Panc1 (cell line): ENCODE measurements at regions not wholly inside any gene's neighbourhood (a gene's known extent, or its start where the extent isn't known, plus 50 kb on each side); places are given as distances from the start of the nearest gene placed in this dataset.

ENCODE experiments used
- ATAC-seq: fragments of 200-7000 bp; cut with Tn5 transposase; 2 replicates; pipeline ENCODE4 v1.9.1; 2020; ENCODE audit warnings: mild to moderate bottlenecking, moderate library complexity
- BruUV-seq: library from RNA; stranded (reverse); fragments of 400-500 nt; replicated peaks from 2 replicates; lab custom pipeline; 2021; lab: Mats Ljungman, UMichigan
- CTCF ChIA-PET: fragments of 300-600 bp; sonication (Branson Sonifier 250); formaldehyde crosslinking; loops from one replicate; lab custom pipeline; 2022; ENCODE audit warnings: antibody characterized with exemption; lab: Charles Lee
- POLR2A ChIA-PET: fragments of 300-600 bp; sonication (Branson Sonifier 250); formaldehyde crosslinking; loops from one replicate; lab custom pipeline; 2022; ENCODE audit warnings: antibody characterized with exemption; lab: Charles Lee
- DNase-seq: peaks from one replicate; pipeline ENCODE4 v3.0.0-alpha.2; 2010; ENCODE audit warnings: low read depth, low spot score
- H3K27ac ChIP-seq: 2 replicates; pipeline ENCODE4 v1.5.1; 2011; ENCODE audit warnings: mild to moderate bottlenecking, low read length, inconsistent platforms
- H3K27me3 ChIP-seq: fragments of 200-500 bp; sonication (Bioruptor generic); 2 replicates; pipeline ENCODE4 v1.6.0; 2014; ENCODE audit warnings: low read length, inconsistent platforms; ENCODE audit not compliant: control insufficient read depth, insufficient read depth
- H3K36me3 ChIP-seq: fragments of 200-500 bp; sonication (Bioruptor generic); 2 replicates; pipeline ENCODE4 v1.5.1; 2014; ENCODE audit warnings: inconsistent platforms, mild to moderate bottlenecking, low read length, moderate library complexity; ENCODE audit not compliant: control insufficient read depth, insufficient read depth
- H3K4me1 ChIP-seq: 2 replicates; pipeline ENCODE4 v1.5.1; 2011; ENCODE audit warnings: inconsistent platforms, mild to moderate bottlenecking, low read length, moderate library complexity; ENCODE audit not compliant: control insufficient read depth, insufficient read depth
- H3K4me3 ChIP-seq, 2 experiments: 2 replicates each; pipeline ENCODE4 v1.5.1; 2011 to 2012; ENCODE audit warnings: low read depth in 2 of 2, low read length in 2 of 2, mild to moderate bottlenecking in 2 of 2, inconsistent platforms in 1 of 2, moderate library complexity in 1 of 2
- H3K9me3 ChIP-seq: fragments of 200-500 bp; sonication (Bioruptor generic); 2 replicates; pipeline ENCODE4 v1.5.1; 2014; ENCODE audit warnings: low read depth, mild to moderate bottlenecking, inconsistent platforms, low read length, moderate library complexity; ENCODE audit not compliant: control insufficient read depth, insufficient read depth
- POLR2AphosphoS5 ChIP-seq: IDR thresholded peaks from 2 replicates; pipeline ENCODE4 v1.6.1; 2012; ENCODE audit warnings: mild to moderate bottlenecking, low read depth, low read length, moderate library complexity
- SIN3A ChIP-seq: IDR thresholded peaks from 2 replicates; pipeline ENCODE4 v1.6.1; 2012; ENCODE audit warnings: low read depth, mild to moderate bottlenecking, low read length, moderate library complexity, borderline replicate concordance; ENCODE audit not compliant: insufficient read depth
- TCF7L2 ChIP-seq: IDR thresholded peaks from 2 replicates; pipeline ENCODE4 v1.6.1; 2011; ENCODE audit warnings: mild to moderate bottlenecking, low read depth, low read length, inconsistent platforms
- in situ Hi-C: cut with HindIII; loops from 2 replicates; pipeline ENCODE4 v1.10.0; 2016; ENCODE audit warnings: low sequenced_read_pairs, low pct_unique_long_range_greater_than_20kb
- intact Hi-C: fragments of 100-400 bp; cut with micrococcal nuclease; formaldehyde crosslinking; loops from one replicate; pipeline ENCODE4 v1.10.0; 2022; ENCODE audit not compliant: unreplicated experiment
- TF ChIP-seq, protein P1 (sequence below): fragments of 450-650 bp; IDR thresholded peaks from 2 replicates; pipeline ENCODE4 v1.5.1; 2017; ENCODE audit warnings: mild to moderate bottlenecking
- TF ChIP-seq, protein P2 (sequence below), 2 experiments: IDR thresholded peaks; 2 replicates each; pipeline ENCODE4 v1.6.1; 2011 to 2012; ENCODE audit warnings: low read depth in 2 of 2, control low read depth in 1 of 2, low read length in 1 of 2, mild to moderate bottlenecking in 1 of 2, moderate library complexity in 1 of 2; ENCODE audit not compliant: insufficient read depth in 1 of 2

DNA sequence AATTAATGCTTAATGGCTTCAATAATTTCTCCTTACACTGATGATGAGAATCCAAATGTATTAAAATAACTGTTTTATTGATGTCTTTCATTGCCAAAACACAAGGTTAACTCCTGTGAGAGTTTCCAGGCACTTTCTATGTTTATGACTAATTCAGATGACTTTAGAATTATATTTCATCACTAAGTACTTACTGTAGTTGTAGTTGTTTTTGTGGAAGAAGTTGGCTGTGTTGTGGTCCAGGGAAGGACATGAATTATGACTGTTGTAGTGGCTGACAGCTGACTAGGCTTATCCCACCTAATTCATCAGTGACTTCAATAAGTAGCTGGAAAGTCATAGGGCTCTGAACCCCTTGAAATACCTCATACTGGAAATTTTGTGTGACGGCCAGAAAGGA is 254.8 kb downstream of the HGF start:
- Histone ChIP-seq H3K36me3 (no peaks in the 10 kb centered on the region), H3K4me1 (no peaks in the 10 kb centered on the region), H3K9me3 (no peaks in the 10 kb centered on the region), H3K4me3 (no peak overlapping the region), H3K27ac (no peak overlapping the region), H3K27me3 (no peaks in the 10 kb centered on the region)
- no TSS peak for BruUV-seq
- in situ Hi-C loops (no loop called here), intact Hi-C loops (no loop called here)
- DNase-seq (no peak), ATAC-seq (no peak)
- CTCF ChIA-PET = no interaction called here
- TF ChIP-seq TCF7L2 (no peak), SIN3A (no peak), POLR2AphosphoS5 (no peak)
- TF ChIP-seq, protein P1, sequence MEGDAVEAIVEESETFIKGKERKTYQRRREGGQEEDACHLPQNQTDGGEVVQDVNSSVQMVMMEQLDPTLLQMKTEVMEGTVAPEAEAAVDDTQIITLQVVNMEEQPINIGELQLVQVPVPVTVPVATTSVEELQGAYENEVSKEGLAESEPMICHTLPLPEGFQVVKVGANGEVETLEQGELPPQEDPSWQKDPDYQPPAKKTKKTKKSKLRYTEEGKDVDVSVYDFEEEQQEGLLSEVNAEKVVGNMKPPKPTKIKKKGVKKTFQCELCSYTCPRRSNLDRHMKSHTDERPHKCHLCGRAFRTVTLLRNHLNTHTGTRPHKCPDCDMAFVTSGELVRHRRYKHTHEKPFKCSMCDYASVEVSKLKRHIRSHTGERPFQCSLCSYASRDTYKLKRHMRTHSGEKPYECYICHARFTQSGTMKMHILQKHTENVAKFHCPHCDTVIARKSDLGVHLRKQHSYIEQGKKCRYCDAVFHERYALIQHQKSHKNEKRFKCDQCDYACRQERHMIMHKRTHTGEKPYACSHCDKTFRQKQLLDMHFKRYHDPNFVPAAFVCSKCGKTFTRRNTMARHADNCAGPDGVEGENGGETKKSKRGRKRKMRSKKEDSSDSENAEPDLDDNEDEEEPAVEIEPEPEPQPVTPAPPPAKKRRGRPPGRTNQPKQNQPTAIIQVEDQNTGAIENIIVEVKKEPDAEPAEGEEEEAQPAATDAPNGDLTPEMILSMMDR = no peak
- TF ChIP-seq, protein P2, sequence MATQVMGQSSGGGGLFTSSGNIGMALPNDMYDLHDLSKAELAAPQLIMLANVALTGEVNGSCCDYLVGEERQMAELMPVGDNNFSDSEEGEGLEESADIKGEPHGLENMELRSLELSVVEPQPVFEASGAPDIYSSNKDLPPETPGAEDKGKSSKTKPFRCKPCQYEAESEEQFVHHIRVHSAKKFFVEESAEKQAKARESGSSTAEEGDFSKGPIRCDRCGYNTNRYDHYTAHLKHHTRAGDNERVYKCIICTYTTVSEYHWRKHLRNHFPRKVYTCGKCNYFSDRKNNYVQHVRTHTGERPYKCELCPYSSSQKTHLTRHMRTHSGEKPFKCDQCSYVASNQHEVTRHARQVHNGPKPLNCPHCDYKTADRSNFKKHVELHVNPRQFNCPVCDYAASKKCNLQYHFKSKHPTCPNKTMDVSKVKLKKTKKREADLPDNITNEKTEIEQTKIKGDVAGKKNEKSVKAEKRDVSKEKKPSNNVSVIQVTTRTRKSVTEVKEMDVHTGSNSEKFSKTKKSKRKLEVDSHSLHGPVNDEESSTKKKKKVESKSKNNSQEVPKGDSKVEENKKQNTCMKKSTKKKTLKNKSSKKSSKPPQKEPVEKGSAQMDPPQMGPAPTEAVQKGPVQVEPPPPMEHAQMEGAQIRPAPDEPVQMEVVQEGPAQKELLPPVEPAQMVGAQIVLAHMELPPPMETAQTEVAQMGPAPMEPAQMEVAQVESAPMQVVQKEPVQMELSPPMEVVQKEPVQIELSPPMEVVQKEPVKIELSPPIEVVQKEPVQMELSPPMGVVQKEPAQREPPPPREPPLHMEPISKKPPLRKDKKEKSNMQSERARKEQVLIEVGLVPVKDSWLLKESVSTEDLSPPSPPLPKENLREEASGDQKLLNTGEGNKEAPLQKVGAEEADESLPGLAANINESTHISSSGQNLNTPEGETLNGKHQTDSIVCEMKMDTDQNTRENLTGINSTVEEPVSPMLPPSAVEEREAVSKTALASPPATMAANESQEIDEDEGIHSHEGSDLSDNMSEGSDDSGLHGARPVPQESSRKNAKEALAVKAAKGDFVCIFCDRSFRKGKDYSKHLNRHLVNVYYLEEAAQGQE (IDR thresholded peaks at IDR 0.05; ENCODE audit: insufficient read depth in 1 of 2, low read depth in 2 of 2, low read length in 1 of 2) = no peak
- POLR2A ChIA-PET = no interaction called here

DNA sequence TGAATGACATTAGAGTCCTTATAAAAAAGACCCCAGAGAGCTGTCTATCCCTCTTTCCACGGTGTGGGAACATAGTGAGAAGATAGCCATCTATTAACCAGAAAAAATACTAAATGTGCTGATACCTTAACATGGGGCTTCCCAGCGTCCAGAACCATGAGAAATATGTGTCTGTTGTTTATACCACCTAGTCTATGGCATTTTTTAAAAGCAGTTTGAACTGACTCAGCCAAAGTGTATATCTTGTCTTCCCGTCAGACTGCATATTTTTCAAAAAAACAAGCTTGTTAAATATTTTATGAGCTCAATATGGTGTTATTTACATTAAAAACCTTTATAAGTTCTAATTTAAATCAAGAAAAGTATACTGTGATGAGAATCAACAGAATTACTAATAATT is 255.3 kb downstream of the HGF start:
- H3K36me3 ChIP-seq = no peaks in the 10 kb centered on the region
- no peak overlapping the region for H3K4me3 ChIP-seq
- H3K4me1 ChIP-seq = no peaks in the 10 kb centered on the region
- POLR2A ChIA-PET = no interaction called here
- intact Hi-C loops = no loop called here
- no peaks in the 10 kb centered on the region for H3K27me3 ChIP-seq
- ATAC-seq (no peak), DNase-seq (no peak)
- CTCF ChIA-PET = no interaction called here
- TF ChIP-seq POLR2AphosphoS5 = no peak
- TF ChIP-seq TCF7L2 = no peak
- TF ChIP-seq, protein P2 (IDR thresholded peaks at IDR 0.05; ENCODE audit: insufficient read depth in 1 of 2, low read depth in 2 of 2, low read length in 1 of 2) = no peak
- TF ChIP-seq, protein P1 = no peak
- no peak for TF ChIP-seq SIN3A
- no peaks in the 10 kb centered on the region for H3K9me3 ChIP-seq
- in situ Hi-C loops = no loop called here
- no peak overlapping the region for H3K27ac ChIP-seq
- BruUV-seq = no TSS peak
